Transverse colon (tissue), 4 donors: ENCODE measurements at regions not wholly inside any gene's neighbourhood (a gene's known extent, or its start where the extent isn't known, plus 50 kb on each side); places are given as distances from the start of the nearest gene placed in this dataset.
"Not testable (repeated sequence)": the region's sequence is repeated elsewhere in the genome, so short reads cannot be mapped to it uniquely, and the experiment has no call there.

Source experiments
- DNase-seq: peaks from one replicate; pipeline ENCODE4 v3.0.0-alpha.2; 2019
- H3K27ac ChIP-seq, 4 donors: fragments of 200-600 bp; sonication (generic); 2 replicates each; pipeline ENCODE4 v1.5.1; 2016 to 2018; ENCODE audit warnings: inconsistent platforms in 4 of 4
- H3K27me3 ChIP-seq: fragments of 200-600 bp; sonication (generic); 2 replicates; pipeline ENCODE4 v1.5.1; 2017; ENCODE audit warnings: inconsistent platforms
- H3K36me3 ChIP-seq, 4 donors: fragments of 200-600 bp; sonication (generic); 2 replicates each; pipeline ENCODE4 v1.5.1; 2017 to 2019; ENCODE audit warnings: inconsistent platforms in 4 of 4
- H3K4me1 ChIP-seq, 4 donors: fragments of 200-600 bp; sonication (generic); 2 replicates each; pipeline ENCODE4 v1.5.1; 2017 to 2020; ENCODE audit warnings: inconsistent platforms in 4 of 4
- H3K4me3 ChIP-seq, 4 donors: fragments of 200-600 bp; sonication (generic); 1 replicate in 1 of 4; 2 replicates in 3 of 4; pipeline versions ENCODE4 v1.5.1 to v1.6.1; 2017 to 2019; ENCODE audit warnings: inconsistent platforms in 4 of 4
- H3K9me3 ChIP-seq, 2 donors: fragments of 200-600 bp; sonication (generic); 2 replicates each; pipeline ENCODE4 v1.5.1; 2017 to 2019; ENCODE audit warnings: inconsistent platforms in 2 of 2
- CTCF ChIP-seq, 5 experiments: fragments of 200-600 bp in 3 of 5; fragments of 450-650 bp in 2 of 5; sonication (generic) in 3 of 5; IDR thresholded peaks; 1 replicate in 2 of 5; 2 replicates in 3 of 5; pipeline ENCODE4 v1.5.1; 2016 to 2017; ENCODE audit warnings: antibody characterized with exemption in 5 of 5, inconsistent platforms in 3 of 5, mild to moderate bottlenecking in 2 of 5, moderate library complexity in 1 of 5
- EP300 ChIP-seq: sonication (generic); formaldehyde crosslinking; IDR thresholded peaks from one replicate; pipeline ENCODE4 v1.6.1; 2017; ENCODE audit warnings: antibody characterized with exemption, low read depth
- POLR2A ChIP-seq: fragments of 450-650 bp; IDR thresholded peaks from one replicate; pipeline ENCODE4 v1.6.1; 2016; ENCODE audit warnings: antibody characterized with exemption, mild to moderate bottlenecking, moderate library complexity
- POLR2AphosphoS5 ChIP-seq, 3 donors: sonication (generic); formaldehyde crosslinking; IDR thresholded peaks; one replicate each; pipeline ENCODE4 v1.6.1; 2016; ENCODE audit warnings: antibody characterized with exemption in 3 of 3
- WGBS, 2 donors: methylation state at CpG; one replicate each; pipeline ENCODE4 v1.1.5; 2018; ENCODE audit warnings: low coverage in 1 of 2; 5-methylcytosine and 5-hydroxymethylcytosine counted together
- in situ Hi-C, 4 donors: fragments of 200-750 bp; cut with MboI; loops; one replicate each; pipeline versions ENCODE4 v1.15.0 to v1.15.1; 2017; ENCODE audit warnings: low sequenced_read_pairs in 3 of 4, low pct_ligation_motif_present in 1 of 4, low pct_unique_long_range_greater_than_20kb in 1 of 4
- intact Hi-C: fragments of 100-400 bp; cut with DNase I; formaldehyde crosslinking; loops from one replicate; pipeline ENCODE4 v1.15.1; 2023; ENCODE audit warnings: low total_unique reads

- Histone ChIP-seq H3K36me3 (no peaks in the 10 kb centered on the region), H3K4me3 (no peak overlapping the region), H3K27me3 (no peaks in the 10 kb centered on the region), H3K4me1 (no peaks in the 10 kb centered on the region), H3K9me3 (no peaks in the 10 kb centered on the region), H3K27ac (no peak overlapping the region)
- WGBS, 2 donors, result 79 to 87% methylated on average over 2 to 5 of the region's 5 CpGs
- DNase-seq, result no peak
- TF ChIP-seq EP300, result no peak
- TF ChIP-seq POLR2AphosphoS5 (IDR thresholded peaks at IDR 0.05), result no peak
- no peak for TF ChIP-seq POLR2A
- TF ChIP-seq CTCF (IDR thresholded peaks at IDR 0.05), result no peak
- intact Hi-C loops, result no loop called here
- in situ Hi-C loops, result no loop called here
Measured at GRCh38 chr6:95867205-95867604, 148.6 kb upstream of the FUT9 start.

GRCh38 chr6:95877480-95877879 lies 138.3 kb upstream of the FUT9 start:
- Histone ChIP-seq H3K9me3 (no peaks in the 10 kb centered on the region), H3K27ac (no peak overlapping the region), H3K27me3 (no peaks in the 10 kb centered on the region), H3K4me1 (no peaks in the 10 kb centered on the region), H3K4me3 (no peak overlapping the region), H3K36me3 (no peaks in the 10 kb centered on the region)
- TF ChIP-seq CTCF (IDR thresholded peaks at IDR 0.05), result no peak
- no peak for TF ChIP-seq POLR2AphosphoS5 (IDR thresholded peaks at IDR 0.05)
- no peak for TF ChIP-seq EP300
- no peak for TF ChIP-seq POLR2A
- intact Hi-C loops (no loop called here), in situ Hi-C loops (no loop called here)
- no peak for DNase-seq
- 11 to 24% methylated on average over 1 of the region's 1 CpG for WGBS, 2 donors

DNA sequence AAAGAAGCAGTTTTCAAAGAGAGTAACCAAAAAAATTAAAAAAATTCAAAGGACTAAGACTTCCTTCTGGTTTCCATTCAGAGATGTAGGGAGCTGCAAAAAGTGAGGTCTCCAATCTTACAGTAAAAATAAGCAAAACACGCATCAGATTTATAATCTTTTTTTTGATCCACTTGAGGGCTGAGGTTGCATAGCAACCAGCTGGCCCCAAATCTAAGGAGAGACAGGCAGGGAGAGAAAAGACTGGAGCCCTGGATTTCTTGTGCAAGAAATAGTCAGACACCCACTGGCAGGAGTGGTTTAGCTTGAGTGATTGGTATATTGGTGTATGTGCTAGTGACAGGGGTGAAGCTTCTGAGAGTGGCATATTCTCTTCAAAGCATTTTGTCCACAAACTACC lies 135.9 kb upstream of the FUT9 start:
- H3K27me3 ChIP-seq, result no peaks in the 10 kb centered on the region
- in situ Hi-C loops (no loop called here), intact Hi-C loops (no loop called here)
- H3K27ac ChIP-seq, result no peak overlapping the region
- no peak for DNase-seq
- TF ChIP-seq POLR2A, result no peak
- no peak for TF ChIP-seq CTCF (IDR thresholded peaks at IDR 0.05)
- no peak for TF ChIP-seq POLR2AphosphoS5 (IDR thresholded peaks at IDR 0.05)
- TF ChIP-seq EP300, result no peak
- H3K36me3 ChIP-seq, result no peaks in the 10 kb centered on the region
- H3K4me3 ChIP-seq, result no peak overlapping the region
- no peaks in the 10 kb centered on the region for H3K4me1 ChIP-seq
- no peaks in the 10 kb centered on the region for H3K9me3 ChIP-seq
- WGBS, 2 donors, result 63 to 85% methylated on average over 1 of the region's 1 CpG

- Histone ChIP-seq H3K9me3 (no peaks in the 10 kb centered on the region), H3K27ac (no peak overlapping the region), H3K36me3 (no peaks in the 10 kb centered on the region), H3K27me3 (no peaks in the 10 kb centered on the region), H3K4me1 (no peaks in the 10 kb centered on the region), H3K4me3 (no peak overlapping the region)
- in situ Hi-C loops (no loop called here), intact Hi-C loops (no loop called here)
- DNase-seq, result no peak
- TF ChIP-seq POLR2AphosphoS5 (IDR thresholded peaks at IDR 0.05) (no peak), EP300 (no peak), POLR2A (no peak), CTCF (IDR thresholded peaks at IDR 0.05) (no peak)
- WGBS, 2 donors, result 60 to 76% methylated on average over 1 to 4 of the region's 4 CpGs
Measured at GRCh38 chr6:95882371-95882770, 133.4 kb upstream of the FUT9 start.

- DNase-seq, H3K27ac ChIP-seq, H3K27me3 ChIP-seq, H3K4me1 ChIP-seq, intact Hi-C loops, H3K9me3 ChIP-seq, in situ Hi-C loops, H3K36me3 ChIP-seq, H3K4me3 ChIP-seq: not testable (repeated sequence)
- 83 to 85% methylated on average over 1 to 2 of the region's 2 CpGs for WGBS, 2 donors
Measured at GRCh38 chr6:95888711-95889110, 127.1 kb upstream of the FUT9 start.
